ENCODE measurements at regions not wholly inside any gene's neighbourhood (a gene's known extent, or its start where the extent isn't known, plus 50 kb on each side); places are given as distances from the start of the nearest gene placed in this dataset.

- TF ChIP-seq CTCF (IDR thresholded peaks at IDR 0.05) (no peak), POLR2A (IDR thresholded peaks at IDR 0.05) (no peak)
Measured at GRCh38 chr13:74479124-74479523, 344.9 kb upstream of the KLF12 start.

Data from breast epithelium (tissue), 3 donors.